WTC11 (cell line): ENCODE measurements at regions not wholly inside any gene's neighbourhood (a gene's known extent, or its start where the extent isn't known, plus 50 kb on each side); places are given as distances from the start of the nearest gene placed in this dataset.

Experiments used
- ATAC-seq: fragments of 200-7000 bp; cut with Tn5 transposase; 2 replicates; pipeline ENCODE4 v1.10.0; 2021; ENCODE audit warnings: mild to moderate bottlenecking, moderate library complexity
- CTCF ChIA-PET: fragments of 300-600 bp; sonication (Branson Sonifier 250); formaldehyde crosslinking; loops from one replicate; lab custom pipeline; 2021; ENCODE audit warnings: antibody characterized with exemption; lab: Charles Lee
- POLR2A ChIA-PET: fragments of 350-600 bp; sonication (Branson Sonifier 250); formaldehyde crosslinking; loops from one replicate; lab custom pipeline; 2021; ENCODE audit warnings: antibody characterized with exemption; lab: Charles Lee
- DNase-seq: peaks from one replicate; pipeline ENCODE4 v3.0.0; 2021; ENCODE audit warnings: low spot score
- H3K27ac Mint-ChIP-seq: 2 replicates; pipeline ENCODE4 v1.8.0; 2021; ENCODE audit warnings: mixed read lengths
- H3K27me3 Mint-ChIP-seq: 2 replicates; pipeline ENCODE4 v1.8.0; 2021; ENCODE audit warnings: low read depth, mild to moderate bottlenecking, moderate library complexity, mixed read lengths
- H3K36me3 Mint-ChIP-seq: 2 replicates; pipeline ENCODE4 v1.8.0; 2021; ENCODE audit warnings: mixed read lengths
- H3K4me1 Mint-ChIP-seq: 2 replicates; pipeline ENCODE4 v1.8.0; 2022; ENCODE audit warnings: mixed read lengths
- H3K4me3 Mint-ChIP-seq: 2 replicates; pipeline ENCODE4 v1.8.0; 2021; ENCODE audit warnings: mild to moderate bottlenecking, moderate library complexity, mixed read lengths
- H3K9me3 Mint-ChIP-seq: 2 replicates; pipeline ENCODE4 v1.8.0; 2021; ENCODE audit warnings: mixed read lengths
- CBFB ChIP-seq: sonication (generic); formaldehyde crosslinking; IDR thresholded peaks from 2 replicates; pipeline ENCODE4 v1.8.1; 2022; ENCODE audit warnings: mild to moderate bottlenecking, low read depth, missing genetic modification reagents
- EMX1 ChIP-seq: fragments of 250-450 bp; sonication (Bioruptor Pico); IDR thresholded peaks from 2 replicates; pipeline ENCODE4 v1.8.0; 2021; ENCODE audit warnings: mild to moderate bottlenecking
- GRHL2 ChIP-seq: fragments of 250-450 bp; sonication (Bioruptor Pico); IDR thresholded peaks from 2 replicates; pipeline ENCODE4 v1.8.0; 2022; ENCODE audit warnings: mild to moderate bottlenecking, moderate library complexity; ENCODE audit not compliant: insufficient replicate concordance, severe bottlenecking
- IRF2 ChIP-seq: sonication (generic); formaldehyde crosslinking; IDR thresholded peaks from 2 replicates; pipeline ENCODE4 v1.8.0; 2022; ENCODE audit warnings: low read depth, missing genetic modification reagents, borderline replicate concordance
- JAZF1 ChIP-seq: fragments of 250-450 bp; sonication (Bioruptor Pico); IDR thresholded peaks from 2 replicates; pipeline ENCODE4 v1.9.0; 2021; ENCODE audit warnings: moderate library complexity, mild to moderate bottlenecking, inconsistent platforms
- JUN ChIP-seq: sonication (generic); formaldehyde crosslinking; IDR thresholded peaks from 2 replicates; pipeline ENCODE4 v1.8.0; 2023; ENCODE audit warnings: mild to moderate bottlenecking, missing genetic modification reagents
- KAT7 ChIP-seq: sonication (generic); formaldehyde crosslinking; IDR thresholded peaks from 2 replicates; pipeline ENCODE4 v1.8.1; 2023; ENCODE audit warnings: missing genetic modification reagents, mild to moderate bottlenecking, borderline replicate concordance
- NFE2L1 ChIP-seq: sonication (generic); formaldehyde crosslinking; IDR thresholded peaks from 2 replicates; pipeline ENCODE4 v1.8.1; 2023; ENCODE audit warnings: missing genetic modification reagents
- NR3C1 ChIP-seq: sonication (generic); formaldehyde crosslinking; conservative IDR thresholded peaks from 2 replicates; pipeline ENCODE4 v1.8.1; 2023; ENCODE audit warnings: low read depth, mild to moderate bottlenecking, missing genetic modification reagents
- PRRX2 ChIP-seq: fragments of 250-450 bp; sonication (Bioruptor Pico); IDR thresholded peaks from 2 replicates; pipeline ENCODE4 v1.8.0; 2021; ENCODE audit warnings: mild to moderate bottlenecking
- SOX15 ChIP-seq: fragments of 250-450 bp; sonication (Bioruptor Pico); IDR thresholded peaks from 2 replicates; pipeline ENCODE4 v1.9.0; 2021; ENCODE audit warnings: mild to moderate bottlenecking
- SP1 ChIP-seq: sonication (generic); formaldehyde crosslinking; conservative IDR thresholded peaks from 2 replicates; pipeline ENCODE4 v1.8.1; 2022; ENCODE audit warnings: missing genetic modification reagents
- TEAD1 ChIP-seq: sonication (generic); formaldehyde crosslinking; IDR thresholded peaks from 2 replicates; pipeline ENCODE4 v1.8.0; 2022; ENCODE audit warnings: mild to moderate bottlenecking, missing genetic modification reagents
- ZNF317 ChIP-seq: sonication (generic); formaldehyde crosslinking; IDR thresholded peaks from 2 replicates; pipeline ENCODE4 v1.8.1; 2023; ENCODE audit warnings: low read depth, mild to moderate bottlenecking, moderate library complexity, missing genetic modification reagents, borderline replicate concordance
- ZNF416 ChIP-seq: fragments of 250-450 bp; sonication (Bioruptor Pico); IDR thresholded peaks from 2 replicates; pipeline ENCODE4 v1.9.0; 2021; ENCODE audit warnings: mild to moderate bottlenecking, inconsistent platforms
- TF ChIP-seq, protein P1 (sequence below): fragments of 250-450 bp; sonication (Bioruptor Pico); IDR thresholded peaks from 2 replicates; pipeline ENCODE4 v1.9.0; 2021; ENCODE audit warnings: mild to moderate bottlenecking, borderline replicate concordance
- TF ChIP-seq, protein P2 (sequence below): sonication (generic); formaldehyde crosslinking; IDR thresholded peaks from 2 replicates; pipeline ENCODE4 v1.8.1; 2023; ENCODE audit warnings: mild to moderate bottlenecking, missing genetic modification reagents
- TF ChIP-seq, protein P3 (sequence below): sonication (generic); formaldehyde crosslinking; IDR thresholded peaks from 2 replicates; pipeline ENCODE4 v1.8.0; 2022; ENCODE audit warnings: mild to moderate bottlenecking, missing genetic modification reagents
- TF ChIP-seq, protein P4 (sequence below): sonication (generic); formaldehyde crosslinking; IDR thresholded peaks from 2 replicates; pipeline ENCODE4 v1.8.1; 2022; ENCODE audit warnings: mild to moderate bottlenecking, missing genetic modification reagents, moderate library complexity, borderline replicate concordance
- TF ChIP-seq, protein P5 (sequence below): fragments of 200-600 bp; IDR thresholded peaks from 2 replicates; pipeline ENCODE4 v1.8.0; 2022; ENCODE audit warnings: antibody characterized with exemption
- TF ChIP-seq, protein P6 (sequence below): sonication (generic); formaldehyde crosslinking; IDR thresholded peaks from 2 replicates; pipeline ENCODE4 v1.8.1; 2023; ENCODE audit warnings: mild to moderate bottlenecking, missing genetic modification reagents, borderline replicate concordance

DNA sequence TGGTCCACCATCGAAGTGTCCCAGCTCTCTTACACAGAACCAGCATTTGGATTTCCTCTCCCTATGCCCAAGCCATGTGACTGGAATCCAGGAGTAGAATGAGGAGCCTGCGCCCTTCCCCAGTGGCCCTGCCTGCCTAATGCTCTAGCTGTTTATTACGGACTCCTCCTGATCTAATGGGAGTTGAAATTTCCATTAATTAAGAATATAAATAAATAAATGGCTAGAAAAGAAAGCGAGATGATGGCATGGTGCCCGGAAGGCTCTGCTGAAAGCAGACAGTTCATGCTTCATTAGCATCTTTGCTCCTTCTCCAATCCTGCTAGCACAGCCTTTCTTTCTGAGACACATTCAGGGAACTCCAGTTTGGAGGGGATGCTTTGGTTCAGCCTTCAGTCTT is 216.2 kb downstream of the SEC16B start (continued):
- TF ChIP-seq, protein P1, sequence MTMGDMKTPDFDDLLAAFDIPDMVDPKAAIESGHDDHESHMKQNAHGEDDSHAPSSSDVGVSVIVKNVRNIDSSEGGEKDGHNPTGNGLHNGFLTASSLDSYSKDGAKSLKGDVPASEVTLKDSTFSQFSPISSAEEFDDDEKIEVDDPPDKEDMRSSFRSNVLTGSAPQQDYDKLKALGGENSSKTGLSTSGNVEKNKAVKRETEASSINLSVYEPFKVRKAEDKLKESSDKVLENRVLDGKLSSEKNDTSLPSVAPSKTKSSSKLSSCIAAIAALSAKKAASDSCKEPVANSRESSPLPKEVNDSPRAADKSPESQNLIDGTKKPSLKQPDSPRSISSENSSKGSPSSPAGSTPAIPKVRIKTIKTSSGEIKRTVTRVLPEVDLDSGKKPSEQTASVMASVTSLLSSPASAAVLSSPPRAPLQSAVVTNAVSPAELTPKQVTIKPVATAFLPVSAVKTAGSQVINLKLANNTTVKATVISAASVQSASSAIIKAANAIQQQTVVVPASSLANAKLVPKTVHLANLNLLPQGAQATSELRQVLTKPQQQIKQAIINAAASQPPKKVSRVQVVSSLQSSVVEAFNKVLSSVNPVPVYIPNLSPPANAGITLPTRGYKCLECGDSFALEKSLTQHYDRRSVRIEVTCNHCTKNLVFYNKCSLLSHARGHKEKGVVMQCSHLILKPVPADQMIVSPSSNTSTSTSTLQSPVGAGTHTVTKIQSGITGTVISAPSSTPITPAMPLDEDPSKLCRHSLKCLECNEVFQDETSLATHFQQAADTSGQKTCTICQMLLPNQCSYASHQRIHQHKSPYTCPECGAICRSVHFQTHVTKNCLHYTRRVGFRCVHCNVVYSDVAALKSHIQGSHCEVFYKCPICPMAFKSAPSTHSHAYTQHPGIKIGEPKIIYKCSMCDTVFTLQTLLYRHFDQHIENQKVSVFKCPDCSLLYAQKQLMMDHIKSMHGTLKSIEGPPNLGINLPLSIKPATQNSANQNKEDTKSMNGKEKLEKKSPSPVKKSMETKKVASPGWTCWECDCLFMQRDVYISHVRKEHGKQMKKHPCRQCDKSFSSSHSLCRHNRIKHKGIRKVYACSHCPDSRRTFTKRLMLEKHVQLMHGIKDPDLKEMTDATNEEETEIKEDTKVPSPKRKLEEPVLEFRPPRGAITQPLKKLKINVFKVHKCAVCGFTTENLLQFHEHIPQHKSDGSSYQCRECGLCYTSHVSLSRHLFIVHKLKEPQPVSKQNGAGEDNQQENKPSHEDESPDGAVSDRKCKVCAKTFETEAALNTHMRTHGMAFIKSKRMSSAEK (CRISPR knock-in tag): no peak
- TF ChIP-seq JAZF1 (CRISPR knock-in tag) (no peak), SP1 (CRISPR knock-in tag) (no peak), SOX15 (CRISPR knock-in tag) (no peak)
- TF ChIP-seq, protein P2, sequence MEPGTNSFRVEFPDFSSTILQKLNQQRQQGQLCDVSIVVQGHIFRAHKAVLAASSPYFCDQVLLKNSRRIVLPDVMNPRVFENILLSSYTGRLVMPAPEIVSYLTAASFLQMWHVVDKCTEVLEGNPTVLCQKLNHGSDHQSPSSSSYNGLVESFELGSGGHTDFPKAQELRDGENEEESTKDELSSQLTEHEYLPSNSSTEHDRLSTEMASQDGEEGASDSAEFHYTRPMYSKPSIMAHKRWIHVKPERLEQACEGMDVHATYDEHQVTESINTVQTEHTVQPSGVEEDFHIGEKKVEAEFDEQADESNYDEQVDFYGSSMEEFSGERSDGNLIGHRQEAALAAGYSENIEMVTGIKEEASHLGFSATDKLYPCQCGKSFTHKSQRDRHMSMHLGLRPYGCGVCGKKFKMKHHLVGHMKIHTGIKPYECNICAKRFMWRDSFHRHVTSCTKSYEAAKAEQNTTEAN (CRISPR knock-in tag): no peak

DNA sequence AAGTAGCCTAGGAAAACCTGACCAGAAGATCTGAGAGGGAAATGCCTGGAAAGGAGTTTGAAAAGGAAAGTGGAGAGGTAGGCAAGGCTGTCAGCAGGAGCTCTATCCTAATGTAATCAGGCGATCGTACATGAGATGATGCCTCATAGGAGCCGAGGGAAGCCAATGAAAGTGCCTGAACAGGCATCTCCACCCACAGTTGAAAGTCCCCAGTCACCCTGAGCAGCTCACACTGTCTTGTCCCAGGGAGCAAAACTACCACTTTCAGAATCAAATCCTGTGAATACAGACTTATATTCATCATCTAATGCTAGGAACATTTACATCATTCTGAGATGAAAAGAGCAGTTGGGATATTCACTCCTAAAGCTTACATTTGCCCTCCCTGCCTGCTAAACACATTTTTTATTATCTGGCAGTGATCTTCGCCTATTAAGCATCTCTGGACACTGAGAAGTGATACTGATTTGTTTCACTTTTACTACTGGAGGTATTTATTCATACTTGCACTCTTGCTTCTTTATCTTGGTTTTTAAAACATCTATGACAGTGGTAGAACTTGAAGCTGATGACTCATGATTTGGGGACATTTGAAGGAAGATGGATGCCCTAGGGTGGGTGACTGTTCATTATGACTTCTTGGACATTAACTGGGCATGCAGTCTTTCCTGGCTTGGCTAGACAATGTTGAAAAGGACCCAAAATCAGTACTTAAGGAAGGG is 221.6 kb downstream of the SEC16B start:
- H3K27me3 Mint-ChIP-seq: no peaks in the 10 kb centered on the region
- peaks cover 5% of the 10 kb centered on the region; the same call in 1 of the 2 replicates for H3K4me1 Mint-ChIP-seq
- ChIA-PET POLR2A (no interaction called here), CTCF (no interaction called here)
- ATAC-seq: no peak
- no peaks in the 10 kb centered on the region for H3K9me3 Mint-ChIP-seq
- DNase-seq: no peak
- H3K4me3 Mint-ChIP-seq: no peak overlapping the region
- H3K36me3 Mint-ChIP-seq: no peaks in the 10 kb centered on the region
- no peak overlapping the region for H3K27ac Mint-ChIP-seq
- TF ChIP-seq IRF2 (CRISPR knock-in tag) (no peak), GRHL2 (CRISPR knock-in tag) (no peak), ZNF317 (CRISPR knock-in tag) (no peak), TEAD1 (CRISPR knock-in tag) (no peak)

DNA sequence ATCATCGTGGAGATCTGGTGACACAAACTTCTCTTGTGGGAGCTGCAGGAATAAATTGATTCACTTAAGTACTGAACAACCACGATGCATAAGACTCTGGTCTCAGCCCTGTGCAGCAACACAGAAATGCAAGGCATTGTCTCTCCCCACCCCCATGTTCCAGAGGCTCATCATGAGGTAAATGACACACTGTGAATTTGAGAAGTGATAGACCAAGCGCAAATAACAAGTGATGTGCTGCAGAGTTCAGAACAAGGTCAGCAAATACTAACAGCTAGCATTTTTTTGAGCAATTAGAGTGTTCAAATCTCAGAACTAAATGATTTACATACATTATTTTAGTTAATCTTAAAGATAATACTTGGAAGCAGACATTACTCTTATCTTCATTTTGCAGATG is 223.7 kb downstream of the SEC16B start:
- no peaks in the 10 kb centered on the region for H3K36me3 Mint-ChIP-seq
- no peak overlapping the region for H3K4me3 Mint-ChIP-seq
- H3K27ac Mint-ChIP-seq: no peak overlapping the region
- peaks cover 5% of the 10 kb centered on the region for H3K4me1 Mint-ChIP-seq
- no peak for ATAC-seq
- CTCF ChIA-PET: no interaction called here
- no peak for TF ChIP-seq IRF2 (CRISPR knock-in tag)
- no peak for TF ChIP-seq PRRX2 (CRISPR knock-in tag)
- no peak for TF ChIP-seq NFE2L1 (CRISPR knock-in tag)
- TF ChIP-seq ZNF416 (CRISPR knock-in tag): no peak
- TF ChIP-seq, protein P3, sequence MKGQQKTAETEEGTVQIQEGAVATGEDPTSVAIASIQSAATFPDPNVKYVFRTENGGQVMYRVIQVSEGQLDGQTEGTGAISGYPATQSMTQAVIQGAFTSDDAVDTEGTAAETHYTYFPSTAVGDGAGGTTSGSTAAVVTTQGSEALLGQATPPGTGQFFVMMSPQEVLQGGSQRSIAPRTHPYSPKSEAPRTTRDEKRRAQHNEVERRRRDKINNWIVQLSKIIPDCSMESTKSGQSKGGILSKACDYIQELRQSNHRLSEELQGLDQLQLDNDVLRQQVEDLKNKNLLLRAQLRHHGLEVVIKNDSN (CRISPR knock-in tag): no peak
- TF ChIP-seq CBFB: no peak
- no peak for TF ChIP-seq KAT7 (CRISPR knock-in tag)
- TF ChIP-seq NR3C1: no peak
- TF ChIP-seq, protein P4, sequence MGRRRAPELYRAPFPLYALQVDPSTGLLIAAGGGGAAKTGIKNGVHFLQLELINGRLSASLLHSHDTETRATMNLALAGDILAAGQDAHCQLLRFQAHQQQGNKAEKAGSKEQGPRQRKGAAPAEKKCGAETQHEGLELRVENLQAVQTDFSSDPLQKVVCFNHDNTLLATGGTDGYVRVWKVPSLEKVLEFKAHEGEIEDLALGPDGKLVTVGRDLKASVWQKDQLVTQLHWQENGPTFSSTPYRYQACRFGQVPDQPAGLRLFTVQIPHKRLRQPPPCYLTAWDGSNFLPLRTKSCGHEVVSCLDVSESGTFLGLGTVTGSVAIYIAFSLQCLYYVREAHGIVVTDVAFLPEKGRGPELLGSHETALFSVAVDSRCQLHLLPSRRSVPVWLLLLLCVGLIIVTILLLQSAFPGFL (CRISPR knock-in tag): no peak
- TF ChIP-seq EMX1 (CRISPR knock-in tag): no peak
- TF ChIP-seq JUN: no peak
- TF ChIP-seq, protein P5, sequence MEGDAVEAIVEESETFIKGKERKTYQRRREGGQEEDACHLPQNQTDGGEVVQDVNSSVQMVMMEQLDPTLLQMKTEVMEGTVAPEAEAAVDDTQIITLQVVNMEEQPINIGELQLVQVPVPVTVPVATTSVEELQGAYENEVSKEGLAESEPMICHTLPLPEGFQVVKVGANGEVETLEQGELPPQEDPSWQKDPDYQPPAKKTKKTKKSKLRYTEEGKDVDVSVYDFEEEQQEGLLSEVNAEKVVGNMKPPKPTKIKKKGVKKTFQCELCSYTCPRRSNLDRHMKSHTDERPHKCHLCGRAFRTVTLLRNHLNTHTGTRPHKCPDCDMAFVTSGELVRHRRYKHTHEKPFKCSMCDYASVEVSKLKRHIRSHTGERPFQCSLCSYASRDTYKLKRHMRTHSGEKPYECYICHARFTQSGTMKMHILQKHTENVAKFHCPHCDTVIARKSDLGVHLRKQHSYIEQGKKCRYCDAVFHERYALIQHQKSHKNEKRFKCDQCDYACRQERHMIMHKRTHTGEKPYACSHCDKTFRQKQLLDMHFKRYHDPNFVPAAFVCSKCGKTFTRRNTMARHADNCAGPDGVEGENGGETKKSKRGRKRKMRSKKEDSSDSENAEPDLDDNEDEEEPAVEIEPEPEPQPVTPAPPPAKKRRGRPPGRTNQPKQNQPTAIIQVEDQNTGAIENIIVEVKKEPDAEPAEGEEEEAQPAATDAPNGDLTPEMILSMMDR: no peak
- TF ChIP-seq, protein P6, sequence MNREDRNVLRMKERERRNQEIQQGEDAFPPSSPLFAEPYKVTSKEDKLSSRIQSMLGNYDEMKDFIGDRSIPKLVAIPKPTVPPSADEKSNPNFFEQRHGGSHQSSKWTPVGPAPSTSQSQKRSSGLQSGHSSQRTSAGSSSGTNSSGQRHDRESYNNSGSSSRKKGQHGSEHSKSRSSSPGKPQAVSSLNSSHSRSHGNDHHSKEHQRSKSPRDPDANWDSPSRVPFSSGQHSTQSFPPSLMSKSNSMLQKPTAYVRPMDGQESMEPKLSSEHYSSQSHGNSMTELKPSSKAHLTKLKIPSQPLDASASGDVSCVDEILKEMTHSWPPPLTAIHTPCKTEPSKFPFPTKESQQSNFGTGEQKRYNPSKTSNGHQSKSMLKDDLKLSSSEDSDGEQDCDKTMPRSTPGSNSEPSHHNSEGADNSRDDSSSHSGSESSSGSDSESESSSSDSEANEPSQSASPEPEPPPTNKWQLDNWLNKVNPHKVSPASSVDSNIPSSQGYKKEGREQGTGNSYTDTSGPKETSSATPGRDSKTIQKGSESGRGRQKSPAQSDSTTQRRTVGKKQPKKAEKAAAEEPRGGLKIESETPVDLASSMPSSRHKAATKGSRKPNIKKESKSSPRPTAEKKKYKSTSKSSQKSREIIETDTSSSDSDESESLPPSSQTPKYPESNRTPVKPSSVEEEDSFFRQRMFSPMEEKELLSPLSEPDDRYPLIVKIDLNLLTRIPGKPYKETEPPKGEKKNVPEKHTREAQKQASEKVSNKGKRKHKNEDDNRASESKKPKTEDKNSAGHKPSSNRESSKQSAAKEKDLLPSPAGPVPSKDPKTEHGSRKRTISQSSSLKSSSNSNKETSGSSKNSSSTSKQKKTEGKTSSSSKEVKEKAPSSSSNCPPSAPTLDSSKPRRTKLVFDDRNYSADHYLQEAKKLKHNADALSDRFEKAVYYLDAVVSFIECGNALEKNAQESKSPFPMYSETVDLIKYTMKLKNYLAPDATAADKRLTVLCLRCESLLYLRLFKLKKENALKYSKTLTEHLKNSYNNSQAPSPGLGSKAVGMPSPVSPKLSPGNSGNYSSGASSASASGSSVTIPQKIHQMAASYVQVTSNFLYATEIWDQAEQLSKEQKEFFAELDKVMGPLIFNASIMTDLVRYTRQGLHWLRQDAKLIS (CRISPR knock-in tag): no peak
- TF ChIP-seq, all 79 proteins: peak for 0
- DNase-seq: no peak
- Mint-ChIP-seq H3K9me3 (no peaks in the 10 kb centered on the region), H3K27me3 (no peaks in the 10 kb centered on the region)
- POLR2A ChIA-PET: no interaction called here
